OCI-LY3 (cell line): ENCODE measurements at regions not wholly inside any gene's neighbourhood (a gene's known extent, or its start where the extent isn't known, plus 50 kb on each side); places are given as distances from the start of the nearest gene placed in this dataset.
"Not testable (repeated sequence)": the region's sequence is repeated elsewhere in the genome, so short reads cannot be mapped to it uniquely, and the experiment has no call there.

Source experiments
- CTCF ChIP-seq: fragments of 200-600, 300-600 bp; sonication (generic); IDR thresholded peaks from 2 replicates; pipeline ENCODE4 v1.5.1; 2014; ENCODE audit warnings: antibody characterized with exemption, low read length, low read depth
- EZH2phosphoT487 ChIP-seq: fragments of 200-600 bp; shearing (Covaris generic); IDR thresholded peaks from 2 replicates; pipeline ENCODE4 v1.6.1; 2018; ENCODE audit warnings: antibody characterized with exemption, mixed run types, low read depth

DNA sequence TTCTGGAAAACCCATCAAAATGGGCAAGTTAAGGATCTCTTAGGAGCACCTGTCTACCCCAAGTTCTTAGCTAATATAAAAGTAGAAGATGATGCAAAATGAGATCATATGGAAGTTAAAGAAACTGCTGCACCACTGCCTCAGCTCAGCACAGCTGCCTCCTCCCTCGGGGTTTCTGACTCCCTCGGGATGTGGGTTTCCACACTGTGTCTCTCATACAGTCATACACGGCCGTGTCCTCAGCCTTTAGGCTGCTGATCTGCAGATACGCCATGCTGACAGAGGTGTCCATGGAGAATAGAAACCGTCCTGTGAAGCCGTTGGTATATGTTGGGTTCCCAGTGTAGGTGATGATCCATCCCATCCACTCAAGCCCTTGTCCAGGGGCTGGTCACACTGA lies 898.8 kb downstream of the TMEM121 start:
- TF ChIP-seq CTCF, EZH2phosphoT487: not testable (repeated sequence)
